Erythroblast (primary cell): ENCODE measurements at regions not wholly inside any gene's neighbourhood (a gene's known extent, or its start where the extent isn't known, plus 50 kb on each side); places are given as distances from the start of the nearest gene placed in this dataset.

Experiments
- GATA1 ChIP-seq: IDR thresholded peaks from 2 replicates; pipeline ENCODE4 v1.6.1; 2011; ENCODE audit warnings: low read depth, mild to moderate bottlenecking, control low read depth, low read length, moderate library complexity
- POLR2A ChIP-seq: IDR thresholded peaks from 2 replicates; pipeline ENCODE4 v1.6.1; 2011; ENCODE audit warnings: mild to moderate bottlenecking, low read length

- TF ChIP-seq POLR2A (no peak), GATA1 (no peak)
Observed at GRCh38 chr12:18828987-18829386, 91.1 kb downstream of the CAPZA3 start.
